ENCODE measurements at regions not wholly inside any gene's neighbourhood (a gene's known extent, or its start where the extent isn't known, plus 50 kb on each side); places are given as distances from the start of the nearest gene placed in this dataset.

DNA sequence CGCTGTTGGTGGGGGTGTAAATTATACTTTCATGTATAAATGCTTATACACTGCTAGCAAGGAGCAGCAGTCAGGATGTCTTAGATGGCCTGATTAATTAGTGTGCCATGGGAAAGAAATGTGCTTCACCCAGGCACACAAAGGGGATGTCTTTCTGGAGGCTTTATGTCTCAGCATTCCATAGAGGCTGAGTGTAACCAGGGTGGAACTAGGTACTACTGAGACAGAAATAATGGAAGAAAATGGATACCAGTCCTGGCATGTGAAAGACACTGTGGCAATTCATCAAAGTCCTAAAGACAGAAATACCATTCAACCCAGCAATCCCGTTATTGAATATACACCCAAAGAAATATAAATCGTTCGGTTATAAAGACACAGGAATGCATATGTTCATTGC is 52.5 kb downstream of the PF4 start:
- DNase-seq (ENCODE audit: low spot score) = no peak

DNA sequence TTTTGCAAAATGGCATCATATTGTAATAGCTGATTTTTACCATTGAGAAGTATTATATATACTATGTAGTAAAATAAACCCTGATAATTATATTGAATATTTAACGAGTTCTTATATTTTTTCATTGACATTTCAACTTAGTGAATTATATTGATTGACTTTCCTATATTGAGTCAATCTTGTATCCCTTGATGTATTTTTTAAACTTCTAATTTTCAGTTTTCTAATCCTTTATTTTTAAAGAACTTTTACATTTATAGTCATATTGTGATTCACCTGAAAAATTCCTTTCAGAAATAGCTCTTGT is 54.4 kb downstream of the CXCL1 start:
- DNase-seq (ENCODE audit: low spot score) = no peak

DNA sequence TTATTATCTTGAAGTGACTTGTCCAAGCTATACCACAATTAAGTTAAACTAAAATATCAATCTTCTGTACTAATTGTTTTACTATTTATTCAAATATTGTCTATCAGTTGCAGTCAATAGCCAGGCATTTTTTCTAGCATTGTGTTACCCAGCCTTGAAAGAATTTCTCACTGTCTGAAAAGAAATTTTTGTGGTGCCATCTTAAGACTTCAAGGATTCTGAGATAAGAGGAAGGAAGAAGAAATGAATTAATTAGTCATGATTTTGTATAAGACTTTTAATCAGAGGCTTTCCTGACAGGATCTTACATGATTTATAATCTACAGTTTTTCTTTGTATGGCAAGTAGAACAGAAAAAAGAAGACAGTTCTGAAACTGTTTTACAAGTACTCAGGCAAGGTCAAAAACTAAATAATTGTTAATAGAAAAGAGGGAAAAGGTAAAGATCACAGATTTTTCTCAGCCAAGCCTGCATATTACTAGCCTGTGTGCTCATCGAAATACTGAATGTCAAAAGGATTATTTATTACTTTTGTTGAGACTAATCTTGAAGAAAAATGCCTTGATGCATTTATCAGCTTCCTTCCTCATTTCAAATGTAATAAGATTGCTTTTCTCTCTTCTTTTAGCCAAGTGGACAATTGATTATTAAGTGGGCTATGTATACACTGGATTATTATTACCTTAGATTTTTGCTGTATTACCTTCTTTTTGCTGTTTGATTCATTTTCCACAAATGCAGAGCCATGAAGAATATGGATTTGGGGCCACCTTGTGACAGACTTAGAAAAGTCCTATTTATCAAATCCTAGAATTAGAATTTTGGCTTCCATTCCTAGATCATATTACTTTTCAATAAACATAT is 53.8 kb downstream of the CXCL1 start:
- DNase-seq (ENCODE audit: low spot score) = peak; percentile 9

DNA sequence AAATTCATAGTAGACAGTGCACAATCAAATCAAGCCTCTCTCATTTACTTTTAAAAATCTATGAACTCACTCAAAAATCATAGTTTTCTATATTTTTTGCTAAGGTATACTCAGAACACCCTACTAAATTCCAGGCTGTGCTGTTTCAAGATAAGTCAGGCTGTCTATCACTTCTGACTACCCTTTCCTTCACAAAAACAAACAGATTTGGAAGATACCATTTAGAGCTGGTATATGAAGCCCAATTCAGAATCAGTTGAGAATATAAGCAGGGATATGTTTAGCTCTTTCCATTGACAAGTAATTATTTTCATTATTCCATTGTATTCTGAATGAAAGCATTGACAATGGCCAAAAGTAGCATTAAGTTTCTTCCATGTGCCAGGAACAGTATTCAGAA is 53.1 kb downstream of the CXCL1 start:
- DNase-seq (ENCODE audit: low spot score) = no peak

Data from Ammon's horn (tissue), 1 donor.